Fibroblast of pulmonary artery (primary cell): ENCODE measurements at regions not wholly inside any gene's neighbourhood (a gene's known extent, or its start where the extent isn't known, plus 50 kb on each side); places are given as distances from the start of the nearest gene placed in this dataset.

Experiments used
- DNase-seq: peaks from one replicate; pipeline ENCODE4 v3.0.0-alpha.2; 2010; ENCODE audit warnings: low read depth
- H3K4me3 ChIP-seq: replicated peaks from 2 replicates; pipeline ENCODE4 v1.5.1; 2011; ENCODE audit warnings: low read depth, mild to moderate bottlenecking, control low read depth, low read length, moderate library complexity
- CTCF ChIP-seq: IDR thresholded peaks from 2 replicates; pipeline ENCODE4 v1.5.1; 2011; ENCODE audit warnings: mild to moderate bottlenecking, control low read depth, low read length, inconsistent platforms; ENCODE audit errors: missing control alignments

DNA sequence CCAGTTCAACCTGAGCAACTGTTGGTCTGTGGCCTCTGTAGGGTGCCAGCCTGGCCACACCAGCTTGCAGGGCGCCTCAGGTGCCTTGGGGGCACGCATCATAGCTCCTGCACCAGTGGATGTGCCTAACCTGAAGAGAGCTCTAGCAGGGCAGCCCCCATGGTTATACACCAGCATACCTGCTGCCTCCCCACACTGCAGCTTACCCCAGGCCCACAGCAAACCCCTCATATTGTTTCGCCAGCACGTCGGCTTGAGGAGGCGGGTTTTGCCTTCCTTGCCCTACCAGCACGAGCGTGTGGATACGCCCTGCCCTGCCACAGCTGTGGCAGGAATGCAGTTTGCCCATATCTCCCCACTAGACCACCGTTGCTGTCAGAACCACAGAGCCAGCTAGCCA lies 435.9 kb downstream of the SLCO4C1 start:
- DNase-seq: no peak
- no peak overlapping the region for H3K4me3 ChIP-seq
- TF ChIP-seq CTCF: no peak

DNA sequence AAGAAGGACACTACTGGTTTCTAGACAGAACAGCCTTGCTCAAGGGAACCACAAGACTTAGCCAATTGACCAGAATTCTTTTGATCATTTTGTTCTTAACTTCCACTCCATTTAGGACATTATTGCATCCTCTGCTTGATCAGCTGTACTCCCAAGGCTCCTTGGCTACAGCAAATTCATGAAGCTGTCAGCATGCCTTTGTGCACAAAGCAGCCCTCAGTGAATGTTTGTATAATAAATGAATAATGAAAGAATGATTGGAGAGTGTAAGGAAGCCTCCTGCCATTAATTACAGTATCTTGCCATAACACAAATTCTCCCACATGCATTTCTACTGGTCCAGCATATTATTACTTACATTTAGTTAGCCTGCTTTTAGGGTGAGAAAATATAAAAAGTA lies 449.6 kb downstream of the SLCO4C1 start:
- no peak for TF ChIP-seq CTCF

DNA sequence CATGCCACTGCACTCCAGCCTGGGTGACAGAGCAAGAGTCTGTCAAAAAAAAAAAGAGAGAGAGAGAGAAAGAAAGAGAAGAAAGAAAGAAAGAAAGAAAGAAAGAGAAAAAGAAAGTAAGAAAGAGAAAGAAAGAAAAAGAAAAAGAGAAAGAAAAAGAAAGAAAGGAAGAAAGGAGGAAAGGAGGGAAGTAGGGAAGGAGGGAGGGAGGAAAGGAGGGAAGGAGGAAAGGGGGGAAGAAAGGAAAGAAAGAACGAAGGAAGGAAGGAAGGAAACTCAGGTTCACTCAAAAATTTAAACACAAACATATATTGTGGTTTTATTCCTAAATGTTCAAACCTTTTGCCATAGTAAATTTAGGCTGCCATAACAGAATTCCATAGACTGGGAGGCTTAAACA lies 453.0 kb downstream of the SLCO4C1 start:
- no peak for TF ChIP-seq CTCF
- no peak for DNase-seq
- no peak overlapping the region for H3K4me3 ChIP-seq

More for the DNA sequence above, 449.6 kb downstream of the SLCO4C1 start:
- no peak overlapping the region for H3K4me3 ChIP-seq
- no peak for DNase-seq

- DNase-seq: peak; percentile 0
- no peak overlapping the region for H3K4me3 ChIP-seq
Measured at GRCh38 chr5:101838435-101838834, 457.6 kb downstream of the SLCO4C1 start.

DNA sequence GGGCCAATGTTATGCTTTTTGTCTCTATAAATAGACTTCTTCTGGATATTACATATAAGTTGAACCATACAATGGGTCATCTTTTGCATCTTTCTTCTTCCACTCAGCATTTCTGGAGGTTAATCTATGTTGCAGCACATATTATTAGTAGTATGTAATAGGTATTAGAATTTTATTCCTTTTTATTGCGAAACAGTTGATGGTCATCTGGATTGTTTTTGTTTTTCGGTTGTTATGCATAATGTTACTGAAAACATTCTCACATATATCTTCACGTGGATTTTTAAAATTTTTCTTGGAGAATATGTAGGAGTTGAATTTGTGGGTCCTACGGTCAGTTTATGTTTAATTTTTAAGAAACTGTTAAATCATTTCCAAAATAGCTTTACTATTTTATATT lies 466.8 kb downstream of the SLCO4C1 start:
- no peak for DNase-seq
- H3K4me3 ChIP-seq: no peak overlapping the region
- TF ChIP-seq CTCF: no peak

More at GRCh38 chr5:101838435-101838834, 457.6 kb downstream of the SLCO4C1 start:
- no peak for TF ChIP-seq CTCF

GRCh38 chr5:101811466-101811865 lies 484.6 kb downstream of the SLCO4C1 start:
- TF ChIP-seq CTCF: no peak

DNA sequence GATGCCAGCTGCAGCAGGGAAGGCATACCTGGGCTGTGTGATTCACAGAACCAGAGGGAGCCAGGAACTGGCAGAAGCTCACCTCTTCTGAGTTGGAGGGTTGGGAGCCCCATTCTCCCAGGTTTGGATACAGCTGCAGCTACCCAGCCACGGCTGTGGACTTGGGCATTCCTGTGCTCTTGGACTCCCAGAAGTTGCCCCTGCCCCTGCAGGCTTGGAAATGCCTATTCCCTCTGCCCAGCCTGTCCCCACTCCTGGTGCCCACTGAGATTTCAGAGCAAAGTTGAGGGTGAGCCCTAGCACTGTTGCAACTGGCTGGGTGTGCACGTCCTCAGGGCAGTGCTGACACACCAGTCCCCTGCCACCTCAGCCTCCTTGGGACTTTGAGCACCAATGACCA lies 489.7 kb downstream of the SLCO4C1 start:
- no peak for DNase-seq
- TF ChIP-seq CTCF: no peak
- no peak overlapping the region for H3K4me3 ChIP-seq

More at GRCh38 chr5:101811466-101811865, 484.6 kb downstream of the SLCO4C1 start:
- DNase-seq: no peak
- no peak overlapping the region for H3K4me3 ChIP-seq
